Stomach (tissue), 4 donors: ENCODE measurements at regions not wholly inside any gene's neighbourhood (a gene's known extent, or its start where the extent isn't known, plus 50 kb on each side); places are given as distances from the start of the nearest gene placed in this dataset.

ENCODE experiments used
- EP300 ChIP-seq: sonication (generic); formaldehyde crosslinking; IDR thresholded peaks from one replicate; pipeline ENCODE4 v1.6.1; 2017; ENCODE audit warnings: antibody characterized with exemption
- POLR2A ChIP-seq, 4 donors: fragments of 450-650 bp; IDR thresholded peaks; one replicate each; pipeline ENCODE4 v1.6.1; 2016; ENCODE audit warnings: antibody characterized with exemption in 4 of 4, control low read depth in 2 of 4, mild to moderate bottlenecking in 1 of 4, moderate library complexity in 1 of 4

- TF ChIP-seq EP300 (no peak), POLR2A (IDR thresholded peaks at IDR 0.05) (no peak)
Measured at GRCh38 chr3:96734273-96735009, 80.0 kb upstream of the EPHA6 start.
